Left lung (tissue), 4 donors: ENCODE measurements at regions not wholly inside any gene's neighbourhood (a gene's known extent, or its start where the extent isn't known, plus 50 kb on each side); places are given as distances from the start of the nearest gene placed in this dataset.

ENCODE experiments used
- ATAC-seq: fragments of 200-7000 bp; cut with Tn5 transposase; one replicate; pipeline ENCODE4 v1.9.1; 2020; ENCODE audit warnings: moderate library complexity
- DNase-seq, 4 donors: peaks; one replicate each; pipeline ENCODE4 v3.0.0-alpha.2; 2013 to 2020
- H3K27ac ChIP-seq, 2 donors: fragments of 200-600 bp; sonication (generic) in 1 of 2; one replicate each; pipeline versions ENCODE4 v1.5.0 to v1.8.0; 2020 to 2021
- H3K27me3 ChIP-seq, 2 donors: fragments of 200-600 bp; sonication (generic) in 1 of 2; one replicate each; pipeline versions ENCODE4 v1.5.0 to v1.8.0; 2020 to 2021
- H3K36me3 ChIP-seq, 2 donors: fragments of 200-600 bp; sonication (generic) in 1 of 2; one replicate each; pipeline versions ENCODE4 v1.5.0 to v1.8.0; 2020 to 2021
- H3K4me1 ChIP-seq, 2 donors: fragments of 200-600 bp; one replicate each; pipeline ENCODE4 v1.8.0; 2021
- H3K4me3 ChIP-seq, 2 donors: fragments of 200-600 bp; sonication (generic) in 1 of 2; one replicate each; pipeline versions ENCODE4 v1.5.0 to v1.8.0; 2020 to 2021; ENCODE audit warnings: mild to moderate bottlenecking in 1 of 2
- H3K9me3 ChIP-seq, 2 donors: fragments of 200-600 bp; sonication (generic) in 1 of 2; one replicate each; pipeline versions ENCODE4 v1.5.0 to v1.8.0; 2020 to 2021
- CTCF ChIP-seq, 2 donors: fragments of 200-600 bp; sonication (generic) in 1 of 2; IDR thresholded peaks; one replicate each; pipeline versions ENCODE4 v1.5.0 to v1.8.0; 2021; ENCODE audit warnings: antibody characterized with exemption in 2 of 2
- intact Hi-C, 2 donors: fragments of 100-400 bp; cut with DNase I; formaldehyde crosslinking; loops; one replicate each; pipeline versions ENCODE4 v1.11.2 to v1.14.2; 2022
- donor health status: DM: no; HTN: yes; CAD: no.
- donor health status: DM: no; HTN: no; CAD: no.

GRCh38 chr10:88080213-88080612, 216.8 kb downstream of the PTEN start:
- DNase-seq (peak in 1 of 4 donors; percentile 64), ATAC-seq (peak; percentile 96)
- Histone ChIP-seq H3K9me3 (no peaks in the 10 kb centered on the region), H3K36me3 (no peaks in the 10 kb centered on the region), H3K27me3 (no peaks in the 10 kb centered on the region), H3K4me3 (no peak overlapping the region), H3K27ac (peak overlapping the region in 1 of 2 donors; percentile 22), H3K4me1 (peaks cover 3 to 50% of the 10 kb centered on the region in 2 donors)
- intact Hi-C loops: no loop called here
- TF ChIP-seq CTCF (IDR thresholded peaks at IDR 0.05): no peak

- H3K4me3 ChIP-seq: no peak overlapping the region
- H3K27ac ChIP-seq: peak overlapping the region in 1 of 2 donors; percentile 74
- H3K27me3 ChIP-seq: no peaks in the 10 kb centered on the region
- DNase-seq (no peak), ATAC-seq (no peak)
- no peaks in the 10 kb centered on the region for H3K36me3 ChIP-seq
- intact Hi-C loops: no loop called here
- peaks cover 0 to 40% of the 10 kb centered on the region in 2 donors for H3K4me1 ChIP-seq
- no peak for TF ChIP-seq CTCF (IDR thresholded peaks at IDR 0.05)
- no peaks in the 10 kb centered on the region for H3K9me3 ChIP-seq
Measured at GRCh38 chr10:88081457-88082054, 218.1 kb downstream of the PTEN start.

- Histone ChIP-seq H3K4me1 (peaks cover 0 to 40% of the 10 kb centered on the region in 2 donors), H3K27me3 (no peaks in the 10 kb centered on the region), H3K4me3 (no peak overlapping the region), H3K9me3 (no peaks in the 10 kb centered on the region), H3K36me3 (no peaks in the 10 kb centered on the region), H3K27ac (peak overlapping the region in 1 of 2 donors; percentile 74)
- intact Hi-C loops: no loop called here
- DNase-seq: no peak
- no peak for ATAC-seq
- no peak for TF ChIP-seq CTCF (IDR thresholded peaks at IDR 0.05)
Measured at GRCh38 chr10:88082391-88082790, 219.0 kb downstream of the PTEN start.

GRCh38 chr10:88082806-88083596, 219.6 kb downstream of the PTEN start:
- Histone ChIP-seq H3K36me3 (no peaks in the 10 kb centered on the region), H3K4me3 (no peak overlapping the region), H3K9me3 (no peaks in the 10 kb centered on the region), H3K4me1 (peaks cover 0 to 40% of the 10 kb centered on the region in 2 donors), H3K27me3 (no peaks in the 10 kb centered on the region), H3K27ac (peak overlapping the region in 1 of 2 donors; percentile 74)
- DNase-seq (no peak), ATAC-seq (no peak)
- intact Hi-C loops: no loop called here
- TF ChIP-seq CTCF (IDR thresholded peaks at IDR 0.05): no peak

GRCh38 chr10:88083597-88083989, 220.2 kb downstream of the PTEN start:
- Histone ChIP-seq H3K27me3 (no peaks in the 10 kb centered on the region), H3K36me3 (no peaks in the 10 kb centered on the region), H3K4me3 (no peak overlapping the region), H3K4me1 (peaks cover 0 to 40% of the 10 kb centered on the region in 2 donors), H3K27ac (no peak overlapping the region), H3K9me3 (no peaks in the 10 kb centered on the region)
- DNase-seq: no peak
- ATAC-seq: no peak
- intact Hi-C loops: no loop called here
- TF ChIP-seq CTCF (IDR thresholded peaks at IDR 0.05): no peak
